NB4 (cell line): ENCODE measurements at regions not wholly inside any gene's neighbourhood (a gene's known extent, or its start where the extent isn't known, plus 50 kb on each side); places are given as distances from the start of the nearest gene placed in this dataset.

Experiments
- DNase-seq: peaks from one replicate; pipeline ENCODE4 v3.0.0; 2010; ENCODE audit warnings: low read depth
- H3K4me3 ChIP-seq: one replicate; pipeline ENCODE4 v1.5.1; 2011; ENCODE audit warnings: mild to moderate bottlenecking, low read depth, low read length, moderate library complexity
- CTCF ChIP-seq: IDR thresholded peaks from one replicate; pipeline ENCODE4 v1.5.1; 2012; ENCODE audit warnings: low read depth, low read length
- MYC ChIP-seq: IDR thresholded peaks from 2 replicates; pipeline ENCODE4 v1.6.1; 2011; ENCODE audit warnings: low read depth, low read length
- POLR2A ChIP-seq: IDR thresholded peaks from 2 replicates; pipeline ENCODE4 v1.6.1; 2011; ENCODE audit warnings: mild to moderate bottlenecking; ENCODE audit not compliant: insufficient read length; ENCODE audit errors: extremely low read depth
- TF ChIP-seq, protein P1 (sequence below): IDR thresholded peaks from 2 replicates; pipeline ENCODE4 v1.6.1; 2011; ENCODE audit warnings: low read depth, low read length

GRCh38 chr20:11232896-11233295 is 559.1 kb upstream of the JAG1 start:
- no peak overlapping the region for H3K4me3 ChIP-seq
- TF ChIP-seq POLR2A (no peak), MYC (no peak), CTCF (no peak)
- TF ChIP-seq, protein P1, sequence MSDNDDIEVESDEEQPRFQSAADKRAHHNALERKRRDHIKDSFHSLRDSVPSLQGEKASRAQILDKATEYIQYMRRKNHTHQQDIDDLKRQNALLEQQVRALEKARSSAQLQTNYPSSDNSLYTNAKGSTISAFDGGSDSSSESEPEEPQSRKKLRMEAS = no peak
- no peak for DNase-seq

GRCh38 chr20:11234181-11234580 is 560.4 kb upstream of the JAG1 start:
- DNase-seq = no peak

DNA sequence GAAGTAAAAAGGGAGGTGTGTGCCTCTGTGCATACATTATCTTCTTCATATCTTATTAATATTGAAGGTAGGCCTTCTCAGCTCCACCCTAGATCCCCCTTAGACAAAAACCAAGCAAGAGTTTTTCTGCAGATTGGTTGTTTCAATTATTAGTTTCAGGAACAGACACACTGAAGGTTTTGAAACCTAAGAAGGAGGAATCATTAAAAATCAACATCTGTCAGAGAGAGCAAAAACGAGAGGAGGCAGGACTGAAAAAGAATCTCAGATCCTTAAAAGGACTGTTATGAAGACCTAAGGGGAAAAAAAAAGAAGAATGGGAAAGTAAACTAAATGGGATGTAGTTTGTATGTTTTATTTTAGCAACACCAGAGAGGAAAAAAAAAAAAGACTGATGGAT is 560.8 kb upstream of the JAG1 start:
- DNase-seq = no peak
- TF ChIP-seq CTCF (no peak), MYC (no peak), POLR2A (no peak)
- TF ChIP-seq, protein P1 = no peak
- no peak overlapping the region for H3K4me3 ChIP-seq

More at GRCh38 chr20:11234181-11234580, 560.4 kb upstream of the JAG1 start:
- no peak overlapping the region for H3K4me3 ChIP-seq
- TF ChIP-seq CTCF (no peak), POLR2A (no peak), MYC (no peak)
- TF ChIP-seq, protein P1 = no peak

DNA sequence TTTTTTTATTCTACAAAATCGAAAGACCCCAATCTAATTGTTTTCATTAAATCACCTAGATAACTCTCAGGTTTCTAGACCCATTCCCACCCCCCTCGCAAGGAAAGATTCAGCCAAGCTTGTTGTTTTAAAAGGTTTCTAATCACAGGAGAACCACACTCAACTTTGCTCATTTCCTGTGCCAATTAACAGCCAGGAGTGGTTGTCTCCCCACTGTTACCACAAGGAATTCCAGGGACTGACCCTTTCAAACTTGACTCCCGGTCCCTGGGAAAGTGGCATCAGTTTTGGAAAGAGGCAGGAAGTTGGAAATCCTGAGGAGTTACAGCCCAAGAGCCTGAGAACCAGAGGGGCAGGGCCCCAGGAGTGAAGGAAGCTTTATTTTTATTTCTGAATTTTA is 561.3 kb upstream of the JAG1 start:
- DNase-seq = no peak
- no peak overlapping the region for H3K4me3 ChIP-seq
- TF ChIP-seq MYC = no peak
- TF ChIP-seq POLR2A = no peak

DNA sequence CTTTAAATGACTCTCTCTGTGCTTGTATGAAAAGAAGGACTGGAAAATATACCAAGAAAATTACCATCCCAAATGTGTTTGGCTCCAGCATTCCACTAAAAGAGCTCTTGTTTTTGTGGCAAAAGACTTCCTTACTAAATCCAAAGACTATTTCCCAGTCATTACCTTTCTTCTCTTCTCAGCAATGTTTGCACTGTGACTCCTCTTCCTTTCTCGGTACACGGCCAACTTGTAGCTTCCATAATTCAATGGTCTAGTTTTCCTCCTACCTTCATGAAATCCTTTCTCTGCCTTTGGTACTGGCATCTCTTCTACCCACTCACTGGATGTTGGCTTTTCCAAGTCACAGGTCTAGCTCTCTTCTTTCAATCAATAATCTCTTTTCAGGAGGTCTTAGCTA is 568.5 kb upstream of the JAG1 start:
- DNase-seq = no peak
- TF ChIP-seq, protein P1 = no peak
- TF ChIP-seq POLR2A (no peak), CTCF (no peak), MYC (no peak)

GRCh38 chr20:11245431-11245830 is 571.6 kb upstream of the JAG1 start:
- TF ChIP-seq POLR2A = no peak
- TF ChIP-seq, protein P1 = no peak
- no peak for TF ChIP-seq MYC
- TF ChIP-seq CTCF = no peak

More for the DNA sequence above, 568.5 kb upstream of the JAG1 start:
- H3K4me3 ChIP-seq = no peak overlapping the region

More at GRCh38 chr20:11245431-11245830, 571.6 kb upstream of the JAG1 start:
- DNase-seq = no peak
- no peak overlapping the region for H3K4me3 ChIP-seq
